ENCODE measurements at regions not wholly inside any gene's neighbourhood (a gene's known extent, or its start where the extent isn't known, plus 50 kb on each side); places are given as distances from the start of the nearest gene placed in this dataset.

DNA sequence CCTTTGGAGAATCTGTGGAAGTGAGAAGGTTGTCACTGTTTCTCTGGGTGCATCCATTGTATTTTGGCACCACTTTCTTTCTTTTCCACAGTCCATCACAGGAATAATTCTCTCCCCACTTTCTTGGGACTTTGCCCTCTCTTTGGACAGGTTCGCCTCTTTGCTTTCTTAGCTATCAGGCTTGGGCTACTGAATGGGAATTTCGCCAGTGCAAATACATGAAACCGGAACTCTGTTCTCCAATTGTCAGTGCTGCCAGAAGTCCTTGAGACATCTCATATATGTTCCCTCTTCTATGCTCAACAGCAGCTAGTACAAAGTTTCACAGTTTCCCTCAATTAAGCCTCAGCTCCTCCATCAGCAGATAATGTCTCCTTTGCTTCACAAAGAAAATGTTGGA is 76.2 kb downstream of the NABP1 start (continued):
- TF ChIP-seq, protein P1, sequence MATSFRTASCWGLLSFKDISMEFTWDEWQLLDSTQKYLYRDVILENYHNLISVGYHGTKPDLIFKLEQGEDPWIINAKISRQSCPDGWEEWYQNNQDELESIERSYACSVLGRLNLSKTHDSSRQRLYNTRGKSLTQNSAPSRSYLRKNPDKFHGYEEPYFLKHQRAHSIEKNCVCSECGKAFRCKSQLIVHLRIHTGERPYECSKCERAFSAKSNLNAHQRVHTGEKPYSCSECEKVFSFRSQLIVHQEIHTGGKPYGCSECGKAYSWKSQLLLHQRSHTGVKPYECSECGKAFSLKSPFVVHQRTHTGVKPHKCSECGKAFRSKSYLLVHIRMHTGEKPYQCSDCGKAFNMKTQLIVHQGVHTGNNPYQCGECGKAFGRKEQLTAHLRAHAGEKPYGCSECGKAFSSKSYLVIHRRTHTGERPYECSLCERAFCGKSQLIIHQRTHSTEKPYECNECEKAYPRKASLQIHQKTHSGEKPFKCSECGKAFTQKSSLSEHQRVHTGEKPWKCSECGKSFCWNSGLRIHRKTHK (tag by site-specific recombination; IDR thresholded peaks at IDR 0.05) = no peak
- TF ChIP-seq ZNF768 (tag by site-specific recombination; IDR thresholded peaks at IDR 0.05) (no peak), ZNF473 (tag by site-specific recombination; IDR thresholded peaks at IDR 0.05) (no peak)

DNA sequence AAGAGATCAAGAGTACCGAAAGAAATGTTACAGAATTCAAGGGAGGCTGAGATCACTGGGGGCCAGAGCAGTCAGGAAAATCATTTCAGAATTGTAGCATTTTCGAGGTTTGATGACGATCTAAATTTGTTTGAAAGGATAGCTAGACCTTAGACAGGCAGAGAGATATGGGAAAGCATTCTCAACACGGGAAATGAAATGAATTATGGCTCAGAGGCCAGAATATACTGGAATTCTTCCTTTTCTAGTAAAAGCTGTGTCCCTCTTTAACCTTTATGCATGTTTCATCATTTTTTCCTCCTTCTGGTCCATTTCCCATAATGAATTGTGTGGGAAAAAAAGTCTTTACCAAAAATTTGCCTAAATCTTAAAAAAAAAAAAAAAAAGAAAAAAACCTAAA is 78.8 kb downstream of the NABP1 start:
- POLR2A ChIA-PET = interaction anchor here (0.7 to 1.1 kb wide), 2 partner anchors 79 to 483 kb away, joined by 3 read pairs; partner anchors contain the start of gene NABP1
- CTCF ChIA-PET = interaction anchor here (0.5 to 3.2 kb wide), 7 partner anchors 9 to 405 kb away, joined by 3 to 24 read pairs (median 3); no protein-coding TSS in a partner anchor
- H3K4me3 ChIP-seq (ENCODE audit: low read depth, low read length) = no peak overlapping the region

More for the DNA sequence above, 78.8 kb downstream of the NABP1 start:
- Histone ChIP-seq H3K4me1 (ENCODE audit: control insufficient read depth, insufficient read depth, low read length) (no peaks in the 10 kb centered on the region), H3K27ac (ENCODE audit: extremely low read depth, low read depth, low read length) (no peak overlapping the region), H3K36me3 (ENCODE audit: control insufficient read depth in 2 of 2, insufficient read depth in 1 of 2, low read length in 2 of 2) (no peaks in the 10 kb centered on the region), H3K9me3 (ENCODE audit: control insufficient read depth, insufficient read depth, low read depth, low read length) (no peaks in the 10 kb centered on the region)
- TF ChIP-seq ZNF513 (tag by site-specific recombination; IDR thresholded peaks at IDR 0.05) = no peak
- no peak for TF ChIP-seq ZNF785 (tag by site-specific recombination; IDR thresholded peaks at IDR 0.05)
- TF ChIP-seq ZNF571 (tag by site-specific recombination; IDR thresholded peaks at IDR 0.05) = no peak
- TF ChIP-seq ZSCAN30 (tag by site-specific recombination; IDR thresholded peaks at IDR 0.05) = no peak
- TF ChIP-seq ZNF76 (tag by site-specific recombination; IDR thresholded peaks at IDR 0.05; ENCODE audit: borderline replicate concordance, low read depth) = no peak
- TF ChIP-seq ZNF112 (tag by site-specific recombination; IDR thresholded peaks at IDR 0.05) = no peak
- no peak for TF ChIP-seq ZNF530 (tag by site-specific recombination; IDR thresholded peaks at IDR 0.05; ENCODE audit: low read depth)
- TF ChIP-seq SALL2 (tag by site-specific recombination; IDR thresholded peaks at IDR 0.05; ENCODE audit: borderline replicate concordance) = no peak
- no peak for TF ChIP-seq ZNF664 (tag by site-specific recombination; IDR thresholded peaks at IDR 0.05)
- no peak for TF ChIP-seq INSM2 (tag by site-specific recombination; IDR thresholded peaks at IDR 0.05)
- TF ChIP-seq ZNF560 (tag by site-specific recombination; IDR thresholded peaks at IDR 0.05; ENCODE audit: borderline replicate concordance) = no peak
- TF ChIP-seq ZNF146 (tag by site-specific recombination; IDR thresholded peaks at IDR 0.05) = no peak
- no peak for TF ChIP-seq GLIS1 (tag by site-specific recombination; IDR thresholded peaks at IDR 0.05)
- TF ChIP-seq ZNF48 (tag by site-specific recombination; IDR thresholded peaks at IDR 0.05) = no peak
- no peak for TF ChIP-seq ZNF174 (tag by site-specific recombination; IDR thresholded peaks at IDR 0.05)
- no peak for TF ChIP-seq ZNF138 (tag by site-specific recombination; IDR thresholded peaks at IDR 0.05; ENCODE audit: borderline replicate concordance)
- no peak for TF ChIP-seq ZBTB26 (tag by site-specific recombination; optimal IDR thresholded peaks at IDR 0.05)
- no peak for TF ChIP-seq ZNF10 (tag by site-specific recombination; IDR thresholded peaks at IDR 0.05)
- TF ChIP-seq PRDM2 (tag by site-specific recombination; IDR thresholded peaks at IDR 0.05; ENCODE audit: borderline replicate concordance) = no peak
- TF ChIP-seq ZNF366 (tag by site-specific recombination; conservative IDR thresholded peaks at IDR 0.05) = no peak

All from HEK293 (cell line).